Gastrocnemius medialis (tissue), 4 donors: ENCODE measurements at regions not wholly inside any gene's neighbourhood (a gene's known extent, or its start where the extent isn't known, plus 50 kb on each side); places are given as distances from the start of the nearest gene placed in this dataset.

Experiments
- CTCF ChIP-seq, 5 experiments: fragments of 450-650 bp in 3 of 5; fragments of 200-600 bp in 2 of 5; sonication (generic) in 2 of 5; IDR thresholded peaks in 4 of 5; conservative IDR thresholded peaks in 1 of 5; 1 replicate in 4 of 5; 2 replicates in 1 of 5; pipeline ENCODE4 v1.5.1; 2016 to 2019; ENCODE audit warnings: antibody characterized with exemption in 5 of 5, mild to moderate bottlenecking in 3 of 5, moderate library complexity in 3 of 5
- POLR2A ChIP-seq, 2 donors: fragments of 450-650 bp; IDR thresholded peaks; one replicate each; pipeline ENCODE4 v1.6.1; 2017; ENCODE audit warnings: antibody characterized with exemption in 2 of 2, mild to moderate bottlenecking in 2 of 2, moderate library complexity in 2 of 2

DNA sequence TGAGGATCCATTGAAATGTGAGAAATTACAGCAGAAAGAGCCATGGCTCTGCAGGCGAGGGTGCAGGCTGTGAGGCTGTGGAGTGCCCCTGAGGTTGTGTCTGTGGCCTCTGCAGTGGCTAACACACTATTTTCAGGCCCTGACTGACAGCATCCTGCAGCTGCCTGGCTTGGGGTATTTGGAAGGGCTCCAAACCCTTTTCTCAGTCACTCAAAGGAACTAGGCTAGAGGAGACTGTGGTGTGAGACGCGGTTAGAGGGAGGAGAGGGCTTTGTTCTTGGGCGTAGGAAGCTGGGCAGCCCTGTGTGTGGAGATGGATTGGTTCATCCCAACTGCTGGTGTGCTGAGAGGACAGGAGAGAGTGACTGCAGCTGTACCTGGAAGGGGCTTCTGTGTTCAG lies 134.9 kb downstream of the RAMP3 start:
- no peak for TF ChIP-seq POLR2A (IDR thresholded peaks at IDR 0.05)
- TF ChIP-seq CTCF (IDR thresholded peaks at IDR 0.05 in 4 of 5, conservative IDR thresholded peaks at IDR 0.05 in 1 of 5): no peak
